WTC11 (cell line): ENCODE measurements at regions not wholly inside any gene's neighbourhood (a gene's known extent, or its start where the extent isn't known, plus 50 kb on each side); places are given as distances from the start of the nearest gene placed in this dataset.

Experiments used
- ATAC-seq: fragments of 200-7000 bp; cut with Tn5 transposase; 2 replicates; pipeline ENCODE4 v1.10.0; 2021; ENCODE audit warnings: mild to moderate bottlenecking, moderate library complexity
- CTCF ChIA-PET: fragments of 300-600 bp; sonication (Branson Sonifier 250); formaldehyde crosslinking; loops from one replicate; lab custom pipeline; 2021; ENCODE audit warnings: antibody characterized with exemption; lab: Charles Lee
- POLR2A ChIA-PET: fragments of 350-600 bp; sonication (Branson Sonifier 250); formaldehyde crosslinking; loops from one replicate; lab custom pipeline; 2021; ENCODE audit warnings: antibody characterized with exemption; lab: Charles Lee
- DNase-seq: peaks from one replicate; pipeline ENCODE4 v3.0.0; 2021; ENCODE audit warnings: low spot score
- H3K27ac Mint-ChIP-seq: 2 replicates; pipeline ENCODE4 v1.8.0; 2021; ENCODE audit warnings: mixed read lengths
- H3K27me3 Mint-ChIP-seq: 2 replicates; pipeline ENCODE4 v1.8.0; 2021; ENCODE audit warnings: low read depth, mild to moderate bottlenecking, moderate library complexity, mixed read lengths
- H3K36me3 Mint-ChIP-seq: 2 replicates; pipeline ENCODE4 v1.8.0; 2021; ENCODE audit warnings: mixed read lengths
- H3K4me1 Mint-ChIP-seq: 2 replicates; pipeline ENCODE4 v1.8.0; 2022; ENCODE audit warnings: mixed read lengths
- H3K4me3 Mint-ChIP-seq: 2 replicates; pipeline ENCODE4 v1.8.0; 2021; ENCODE audit warnings: mild to moderate bottlenecking, moderate library complexity, mixed read lengths
- H3K9me3 Mint-ChIP-seq: 2 replicates; pipeline ENCODE4 v1.8.0; 2021; ENCODE audit warnings: mixed read lengths
- ELF4 ChIP-seq: sonication (generic); formaldehyde crosslinking; IDR thresholded peaks from 2 replicates; pipeline ENCODE4 v1.8.1; 2022; ENCODE audit warnings: low read depth, mild to moderate bottlenecking, moderate library complexity, missing genetic modification reagents
- FOXJ3 ChIP-seq: sonication (generic); formaldehyde crosslinking; IDR thresholded peaks from 2 replicates; pipeline ENCODE4 v1.9.0; 2021; ENCODE audit warnings: missing genetic modification reagents, mild to moderate bottlenecking, borderline replicate concordance
- FOXK1 ChIP-seq: sonication (generic); formaldehyde crosslinking; IDR thresholded peaks from 2 replicates; pipeline ENCODE4 v1.8.0; 2022; ENCODE audit warnings: mild to moderate bottlenecking, moderate library complexity, missing genetic modification reagents
- FOXP1 ChIP-seq: sonication (generic); formaldehyde crosslinking; IDR thresholded peaks from 2 replicates; pipeline ENCODE4 v1.8.0; 2022; ENCODE audit warnings: missing genetic modification reagents, mild to moderate bottlenecking, moderate library complexity, borderline replicate concordance
- GABPB1 ChIP-seq: sonication (generic); formaldehyde crosslinking; IDR thresholded peaks from 2 replicates; pipeline ENCODE4 v1.8.1; 2023; ENCODE audit warnings: mild to moderate bottlenecking, missing genetic modification reagents
- MXD4 ChIP-seq: fragments of 250-450 bp; sonication (Bioruptor Pico); IDR thresholded peaks from 2 replicates; pipeline ENCODE4 v1.8.0; 2021; ENCODE audit warnings: mild to moderate bottlenecking, moderate library complexity, borderline replicate concordance
- NFYB ChIP-seq: sonication (generic); formaldehyde crosslinking; conservative IDR thresholded peaks from 2 replicates; pipeline ENCODE4 v1.8.0; 2022; ENCODE audit warnings: low read depth, missing genetic modification reagents
- RELA ChIP-seq: sonication (generic); formaldehyde crosslinking; IDR thresholded peaks from 2 replicates; pipeline ENCODE4 v1.8.1; 2022; ENCODE audit warnings: missing genetic modification reagents, mild to moderate bottlenecking, borderline replicate concordance
- SMAD4 ChIP-seq: sonication (generic); formaldehyde crosslinking; IDR thresholded peaks from 2 replicates; pipeline ENCODE4 v1.8.0; 2022; ENCODE audit warnings: mild to moderate bottlenecking, missing genetic modification reagents
- SOX15 ChIP-seq: fragments of 250-450 bp; sonication (Bioruptor Pico); IDR thresholded peaks from 2 replicates; pipeline ENCODE4 v1.9.0; 2021; ENCODE audit warnings: mild to moderate bottlenecking
- TCF7 ChIP-seq: sonication (generic); formaldehyde crosslinking; IDR thresholded peaks from 2 replicates; pipeline ENCODE4 v1.8.0; 2022; ENCODE audit warnings: mild to moderate bottlenecking, low read depth, missing genetic modification reagents, moderate library complexity
- TEAD1 ChIP-seq: sonication (generic); formaldehyde crosslinking; IDR thresholded peaks from 2 replicates; pipeline ENCODE4 v1.8.0; 2022; ENCODE audit warnings: mild to moderate bottlenecking, missing genetic modification reagents
- TF ChIP-seq, protein P1 (sequence below): sonication (generic); formaldehyde crosslinking; IDR thresholded peaks from 2 replicates; pipeline ENCODE4 v1.8.1; 2023; ENCODE audit warnings: mild to moderate bottlenecking, missing genetic modification reagents, borderline replicate concordance
- TF ChIP-seq, protein P2 (sequence below): sonication (generic); formaldehyde crosslinking; IDR thresholded peaks from 2 replicates; pipeline ENCODE4 v1.8.1; 2022; ENCODE audit warnings: mild to moderate bottlenecking, missing genetic modification reagents, moderate library complexity, borderline replicate concordance
- TF ChIP-seq, protein P3 (sequence below): fragments of 250-450 bp; sonication (Bioruptor Pico); IDR thresholded peaks from 2 replicates; pipeline ENCODE4 v1.9.0; 2021; ENCODE audit warnings: mild to moderate bottlenecking
- TF ChIP-seq, protein P4 (sequence below): fragments of 250-450 bp; sonication (Bioruptor Pico); IDR thresholded peaks from 2 replicates; pipeline ENCODE4 v1.9.0; 2021; ENCODE audit warnings: moderate library complexity, mild to moderate bottlenecking, inconsistent platforms, borderline replicate concordance
- TF ChIP-seq, protein P5 (sequence below): sonication (generic); formaldehyde crosslinking; IDR thresholded peaks from 2 replicates; pipeline ENCODE4 v1.8.1; 2023; ENCODE audit warnings: mild to moderate bottlenecking, missing genetic modification reagents, moderate library complexity
- TF ChIP-seq, protein P6 (sequence below): sonication (generic); formaldehyde crosslinking; IDR thresholded peaks from 2 replicates; pipeline ENCODE4 v1.8.1; 2023; ENCODE audit warnings: mild to moderate bottlenecking, missing genetic modification reagents

DNA sequence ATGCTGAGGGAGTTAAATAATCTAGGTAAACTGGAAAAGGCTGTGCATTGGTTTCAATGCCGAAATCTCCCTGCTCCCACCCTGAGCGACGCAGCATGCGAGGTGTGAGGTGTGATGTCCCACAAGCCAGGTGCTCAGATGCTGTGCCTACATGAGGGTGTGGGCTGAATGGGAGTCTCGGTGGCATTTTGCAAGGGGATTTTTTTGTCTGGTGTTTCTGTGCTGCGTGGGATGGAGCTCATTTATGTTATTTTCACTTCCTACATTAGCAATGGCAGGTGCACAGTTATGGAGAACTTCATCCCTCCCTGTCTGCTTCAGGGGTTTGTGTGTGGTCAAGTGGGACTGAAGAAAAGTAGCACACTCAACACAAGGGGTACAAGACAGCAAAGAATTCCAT, 110.2 kb upstream of the CCDC68 start:
- no peak overlapping the region for H3K4me3 Mint-ChIP-seq
- ATAC-seq (no peak), DNase-seq (no peak)
- CTCF ChIA-PET = no interaction called here
- H3K27me3 Mint-ChIP-seq = no peaks in the 10 kb centered on the region
- peaks cover 4% of the 10 kb centered on the region; the same call in 1 of the 2 replicates for H3K4me1 Mint-ChIP-seq
- POLR2A ChIA-PET = no interaction called here
- no peak overlapping the region for H3K27ac Mint-ChIP-seq
- no peaks in the 10 kb centered on the region for H3K36me3 Mint-ChIP-seq
- TF ChIP-seq, protein P1, sequence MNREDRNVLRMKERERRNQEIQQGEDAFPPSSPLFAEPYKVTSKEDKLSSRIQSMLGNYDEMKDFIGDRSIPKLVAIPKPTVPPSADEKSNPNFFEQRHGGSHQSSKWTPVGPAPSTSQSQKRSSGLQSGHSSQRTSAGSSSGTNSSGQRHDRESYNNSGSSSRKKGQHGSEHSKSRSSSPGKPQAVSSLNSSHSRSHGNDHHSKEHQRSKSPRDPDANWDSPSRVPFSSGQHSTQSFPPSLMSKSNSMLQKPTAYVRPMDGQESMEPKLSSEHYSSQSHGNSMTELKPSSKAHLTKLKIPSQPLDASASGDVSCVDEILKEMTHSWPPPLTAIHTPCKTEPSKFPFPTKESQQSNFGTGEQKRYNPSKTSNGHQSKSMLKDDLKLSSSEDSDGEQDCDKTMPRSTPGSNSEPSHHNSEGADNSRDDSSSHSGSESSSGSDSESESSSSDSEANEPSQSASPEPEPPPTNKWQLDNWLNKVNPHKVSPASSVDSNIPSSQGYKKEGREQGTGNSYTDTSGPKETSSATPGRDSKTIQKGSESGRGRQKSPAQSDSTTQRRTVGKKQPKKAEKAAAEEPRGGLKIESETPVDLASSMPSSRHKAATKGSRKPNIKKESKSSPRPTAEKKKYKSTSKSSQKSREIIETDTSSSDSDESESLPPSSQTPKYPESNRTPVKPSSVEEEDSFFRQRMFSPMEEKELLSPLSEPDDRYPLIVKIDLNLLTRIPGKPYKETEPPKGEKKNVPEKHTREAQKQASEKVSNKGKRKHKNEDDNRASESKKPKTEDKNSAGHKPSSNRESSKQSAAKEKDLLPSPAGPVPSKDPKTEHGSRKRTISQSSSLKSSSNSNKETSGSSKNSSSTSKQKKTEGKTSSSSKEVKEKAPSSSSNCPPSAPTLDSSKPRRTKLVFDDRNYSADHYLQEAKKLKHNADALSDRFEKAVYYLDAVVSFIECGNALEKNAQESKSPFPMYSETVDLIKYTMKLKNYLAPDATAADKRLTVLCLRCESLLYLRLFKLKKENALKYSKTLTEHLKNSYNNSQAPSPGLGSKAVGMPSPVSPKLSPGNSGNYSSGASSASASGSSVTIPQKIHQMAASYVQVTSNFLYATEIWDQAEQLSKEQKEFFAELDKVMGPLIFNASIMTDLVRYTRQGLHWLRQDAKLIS (CRISPR knock-in tag) = no peak
- TF ChIP-seq FOXP1 (CRISPR knock-in tag) (no peak), ELF4 (CRISPR knock-in tag) (no peak), RELA (no peak), SMAD4 (CRISPR knock-in tag) (no peak), NFYB (CRISPR knock-in tag) (no peak), FOXJ3 (CRISPR knock-in tag) (no peak), FOXK1 (CRISPR knock-in tag) (no peak), MXD4 (CRISPR knock-in tag) (no peak), TCF7 (CRISPR knock-in tag) (no peak), TEAD1 (CRISPR knock-in tag) (no peak), GABPB1 (no peak), SOX15 (CRISPR knock-in tag) (no peak)
- TF ChIP-seq, protein P2, sequence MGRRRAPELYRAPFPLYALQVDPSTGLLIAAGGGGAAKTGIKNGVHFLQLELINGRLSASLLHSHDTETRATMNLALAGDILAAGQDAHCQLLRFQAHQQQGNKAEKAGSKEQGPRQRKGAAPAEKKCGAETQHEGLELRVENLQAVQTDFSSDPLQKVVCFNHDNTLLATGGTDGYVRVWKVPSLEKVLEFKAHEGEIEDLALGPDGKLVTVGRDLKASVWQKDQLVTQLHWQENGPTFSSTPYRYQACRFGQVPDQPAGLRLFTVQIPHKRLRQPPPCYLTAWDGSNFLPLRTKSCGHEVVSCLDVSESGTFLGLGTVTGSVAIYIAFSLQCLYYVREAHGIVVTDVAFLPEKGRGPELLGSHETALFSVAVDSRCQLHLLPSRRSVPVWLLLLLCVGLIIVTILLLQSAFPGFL (CRISPR knock-in tag) = no peak
- TF ChIP-seq, protein P3, sequence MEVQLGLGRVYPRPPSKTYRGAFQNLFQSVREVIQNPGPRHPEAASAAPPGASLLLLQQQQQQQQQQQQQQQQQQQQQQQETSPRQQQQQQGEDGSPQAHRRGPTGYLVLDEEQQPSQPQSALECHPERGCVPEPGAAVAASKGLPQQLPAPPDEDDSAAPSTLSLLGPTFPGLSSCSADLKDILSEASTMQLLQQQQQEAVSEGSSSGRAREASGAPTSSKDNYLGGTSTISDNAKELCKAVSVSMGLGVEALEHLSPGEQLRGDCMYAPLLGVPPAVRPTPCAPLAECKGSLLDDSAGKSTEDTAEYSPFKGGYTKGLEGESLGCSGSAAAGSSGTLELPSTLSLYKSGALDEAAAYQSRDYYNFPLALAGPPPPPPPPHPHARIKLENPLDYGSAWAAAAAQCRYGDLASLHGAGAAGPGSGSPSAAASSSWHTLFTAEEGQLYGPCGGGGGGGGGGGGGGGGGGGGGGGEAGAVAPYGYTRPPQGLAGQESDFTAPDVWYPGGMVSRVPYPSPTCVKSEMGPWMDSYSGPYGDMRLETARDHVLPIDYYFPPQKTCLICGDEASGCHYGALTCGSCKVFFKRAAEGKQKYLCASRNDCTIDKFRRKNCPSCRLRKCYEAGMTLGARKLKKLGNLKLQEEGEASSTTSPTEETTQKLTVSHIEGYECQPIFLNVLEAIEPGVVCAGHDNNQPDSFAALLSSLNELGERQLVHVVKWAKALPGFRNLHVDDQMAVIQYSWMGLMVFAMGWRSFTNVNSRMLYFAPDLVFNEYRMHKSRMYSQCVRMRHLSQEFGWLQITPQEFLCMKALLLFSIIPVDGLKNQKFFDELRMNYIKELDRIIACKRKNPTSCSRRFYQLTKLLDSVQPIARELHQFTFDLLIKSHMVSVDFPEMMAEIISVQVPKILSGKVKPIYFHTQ = no peak
- TF ChIP-seq, protein P4, sequence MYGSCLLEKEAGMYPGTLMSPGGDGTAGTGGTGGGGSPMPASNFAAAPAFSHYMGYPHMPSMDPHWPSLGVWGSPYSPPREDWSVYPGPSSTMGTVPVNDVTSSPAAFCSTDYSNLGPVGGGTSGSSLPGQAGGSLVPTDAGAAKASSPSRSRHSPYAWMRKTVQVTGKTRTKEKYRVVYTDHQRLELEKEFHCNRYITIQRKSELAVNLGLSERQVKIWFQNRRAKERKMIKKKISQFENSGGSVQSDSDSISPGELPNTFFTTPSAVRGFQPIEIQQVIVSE = no peak
- TF ChIP-seq, protein P5, sequence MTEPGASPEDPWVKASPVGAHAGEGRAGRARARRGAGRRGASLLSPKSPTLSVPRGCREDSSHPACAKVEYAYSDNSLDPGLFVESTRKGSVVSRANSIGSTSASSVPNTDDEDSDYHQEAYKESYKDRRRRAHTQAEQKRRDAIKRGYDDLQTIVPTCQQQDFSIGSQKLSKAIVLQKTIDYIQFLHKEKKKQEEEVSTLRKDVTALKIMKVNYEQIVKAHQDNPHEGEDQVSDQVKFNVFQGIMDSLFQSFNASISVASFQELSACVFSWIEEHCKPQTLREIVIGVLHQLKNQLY (CRISPR knock-in tag) = no peak
- TF ChIP-seq, protein P6, sequence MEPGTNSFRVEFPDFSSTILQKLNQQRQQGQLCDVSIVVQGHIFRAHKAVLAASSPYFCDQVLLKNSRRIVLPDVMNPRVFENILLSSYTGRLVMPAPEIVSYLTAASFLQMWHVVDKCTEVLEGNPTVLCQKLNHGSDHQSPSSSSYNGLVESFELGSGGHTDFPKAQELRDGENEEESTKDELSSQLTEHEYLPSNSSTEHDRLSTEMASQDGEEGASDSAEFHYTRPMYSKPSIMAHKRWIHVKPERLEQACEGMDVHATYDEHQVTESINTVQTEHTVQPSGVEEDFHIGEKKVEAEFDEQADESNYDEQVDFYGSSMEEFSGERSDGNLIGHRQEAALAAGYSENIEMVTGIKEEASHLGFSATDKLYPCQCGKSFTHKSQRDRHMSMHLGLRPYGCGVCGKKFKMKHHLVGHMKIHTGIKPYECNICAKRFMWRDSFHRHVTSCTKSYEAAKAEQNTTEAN = no peak
- H3K9me3 Mint-ChIP-seq = no peaks in the 10 kb centered on the region
